NB4 (cell line): ENCODE measurements at regions not wholly inside any gene's neighbourhood (a gene's known extent, or its start where the extent isn't known, plus 50 kb on each side); places are given as distances from the start of the nearest gene placed in this dataset.

Experiments used
- MYC ChIP-seq: IDR thresholded peaks from 2 replicates; pipeline ENCODE4 v1.6.1; 2011; ENCODE audit warnings: low read depth, low read length
- POLR2A ChIP-seq: IDR thresholded peaks from 2 replicates; pipeline ENCODE4 v1.6.1; 2011; ENCODE audit warnings: mild to moderate bottlenecking; ENCODE audit not compliant: insufficient read length; ENCODE audit errors: extremely low read depth
- TF ChIP-seq, protein P1 (sequence below): IDR thresholded peaks from one replicate; pipeline ENCODE4 v1.5.1; 2012; ENCODE audit warnings: low read depth, low read length
- TF ChIP-seq, protein P2 (sequence below): IDR thresholded peaks from 2 replicates; pipeline ENCODE4 v1.6.1; 2011; ENCODE audit warnings: low read depth, low read length

DNA sequence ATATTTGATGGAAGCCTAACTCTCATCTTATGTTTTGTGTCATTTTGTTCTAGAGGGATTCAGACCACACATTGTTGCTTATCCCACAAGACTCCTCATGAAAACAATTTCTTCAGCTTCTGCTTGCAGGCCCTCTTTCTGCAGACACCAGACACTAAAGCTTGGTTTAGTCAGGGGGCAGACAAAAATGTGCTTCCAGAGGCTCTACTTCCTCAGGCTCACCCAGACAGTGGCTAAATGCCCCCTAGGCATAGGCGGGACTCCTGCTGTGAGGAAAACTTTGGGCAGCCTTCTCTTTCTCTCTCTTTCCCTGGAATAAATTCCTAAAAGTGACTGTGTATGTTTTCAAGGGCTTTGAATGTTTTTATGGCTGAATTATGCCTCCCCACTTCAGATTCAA is 435.4 kb upstream of the ATP11B start:
- TF ChIP-seq, protein P1, sequence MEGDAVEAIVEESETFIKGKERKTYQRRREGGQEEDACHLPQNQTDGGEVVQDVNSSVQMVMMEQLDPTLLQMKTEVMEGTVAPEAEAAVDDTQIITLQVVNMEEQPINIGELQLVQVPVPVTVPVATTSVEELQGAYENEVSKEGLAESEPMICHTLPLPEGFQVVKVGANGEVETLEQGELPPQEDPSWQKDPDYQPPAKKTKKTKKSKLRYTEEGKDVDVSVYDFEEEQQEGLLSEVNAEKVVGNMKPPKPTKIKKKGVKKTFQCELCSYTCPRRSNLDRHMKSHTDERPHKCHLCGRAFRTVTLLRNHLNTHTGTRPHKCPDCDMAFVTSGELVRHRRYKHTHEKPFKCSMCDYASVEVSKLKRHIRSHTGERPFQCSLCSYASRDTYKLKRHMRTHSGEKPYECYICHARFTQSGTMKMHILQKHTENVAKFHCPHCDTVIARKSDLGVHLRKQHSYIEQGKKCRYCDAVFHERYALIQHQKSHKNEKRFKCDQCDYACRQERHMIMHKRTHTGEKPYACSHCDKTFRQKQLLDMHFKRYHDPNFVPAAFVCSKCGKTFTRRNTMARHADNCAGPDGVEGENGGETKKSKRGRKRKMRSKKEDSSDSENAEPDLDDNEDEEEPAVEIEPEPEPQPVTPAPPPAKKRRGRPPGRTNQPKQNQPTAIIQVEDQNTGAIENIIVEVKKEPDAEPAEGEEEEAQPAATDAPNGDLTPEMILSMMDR = no peak
- TF ChIP-seq POLR2A (no peak), MYC (no peak)
- TF ChIP-seq, protein P2, sequence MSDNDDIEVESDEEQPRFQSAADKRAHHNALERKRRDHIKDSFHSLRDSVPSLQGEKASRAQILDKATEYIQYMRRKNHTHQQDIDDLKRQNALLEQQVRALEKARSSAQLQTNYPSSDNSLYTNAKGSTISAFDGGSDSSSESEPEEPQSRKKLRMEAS = no peak
